ENCODE measurements at regions not wholly inside any gene's neighbourhood (a gene's known extent, or its start where the extent isn't known, plus 50 kb on each side); places are given as distances from the start of the nearest gene placed in this dataset.

GRCh38 chr5:136677217-136677616 lies 311.9 kb upstream of the TRPC7 start:
- DNase-seq (ENCODE audit: low read depth) = no peak
- TF ChIP-seq CTCF (IDR thresholded peaks at IDR 0.05; ENCODE audit: control insufficient read depth, extremely low read depth, insufficient read depth) = no peak
- H3K4me3 ChIP-seq (ENCODE audit: low read depth, low read length) = no peak overlapping the region

- no peak overlapping the region for H3K4me3 ChIP-seq (ENCODE audit: low read depth, low read length)
- TF ChIP-seq CTCF (IDR thresholded peaks at IDR 0.05; ENCODE audit: control insufficient read depth, extremely low read depth, insufficient read depth) = no peak
- DNase-seq (ENCODE audit: low read depth) = no peak
Measured at GRCh38 chr5:136676685-136677084, 311.3 kb upstream of the TRPC7 start.

- TF ChIP-seq CTCF (IDR thresholded peaks at IDR 0.05; ENCODE audit: control insufficient read depth, extremely low read depth, insufficient read depth) = no peak
- no peak for DNase-seq (ENCODE audit: low read depth)
- H3K4me3 ChIP-seq (ENCODE audit: low read depth, low read length) = no peak overlapping the region
Measured at GRCh38 chr5:136675769-136676168, 310.4 kb upstream of the TRPC7 start.

- no peak for TF ChIP-seq CTCF (IDR thresholded peaks at IDR 0.05; ENCODE audit: control insufficient read depth, extremely low read depth, insufficient read depth)
Measured at GRCh38 chr5:136674178-136674577, 308.8 kb upstream of the TRPC7 start.

GRCh38 chr5:136667789-136668188 lies 302.4 kb upstream of the TRPC7 start:
- no peak for DNase-seq (ENCODE audit: low read depth)
- H3K4me3 ChIP-seq (ENCODE audit: low read depth, low read length) = no peak overlapping the region
- TF ChIP-seq CTCF (IDR thresholded peaks at IDR 0.05; ENCODE audit: control insufficient read depth, extremely low read depth, insufficient read depth) = no peak

More at GRCh38 chr5:136674178-136674577, 308.8 kb upstream of the TRPC7 start:
- DNase-seq (ENCODE audit: low read depth) = no peak
- no peak overlapping the region for H3K4me3 ChIP-seq (ENCODE audit: low read depth, low read length)

- no peak for DNase-seq (ENCODE audit: low read depth)
- no peak for TF ChIP-seq CTCF (IDR thresholded peaks at IDR 0.05; ENCODE audit: control insufficient read depth, extremely low read depth, insufficient read depth)
- H3K4me3 ChIP-seq (ENCODE audit: low read depth, low read length) = no peak overlapping the region
Measured at GRCh38 chr5:136666970-136667620, 301.8 kb upstream of the TRPC7 start.

GRCh38 chr5:136665331-136665730 lies 300.0 kb upstream of the TRPC7 start:
- DNase-seq (ENCODE audit: low read depth) = no peak
- no peak for TF ChIP-seq CTCF (IDR thresholded peaks at IDR 0.05; ENCODE audit: control insufficient read depth, extremely low read depth, insufficient read depth)
- H3K4me3 ChIP-seq (ENCODE audit: low read depth, low read length) = no peak overlapping the region

All from LNCaP clone FGC (cell line).